ENCODE measurements at regions not wholly inside any gene's neighbourhood (a gene's known extent, or its start where the extent isn't known, plus 50 kb on each side); places are given as distances from the start of the nearest gene placed in this dataset.

DNA sequence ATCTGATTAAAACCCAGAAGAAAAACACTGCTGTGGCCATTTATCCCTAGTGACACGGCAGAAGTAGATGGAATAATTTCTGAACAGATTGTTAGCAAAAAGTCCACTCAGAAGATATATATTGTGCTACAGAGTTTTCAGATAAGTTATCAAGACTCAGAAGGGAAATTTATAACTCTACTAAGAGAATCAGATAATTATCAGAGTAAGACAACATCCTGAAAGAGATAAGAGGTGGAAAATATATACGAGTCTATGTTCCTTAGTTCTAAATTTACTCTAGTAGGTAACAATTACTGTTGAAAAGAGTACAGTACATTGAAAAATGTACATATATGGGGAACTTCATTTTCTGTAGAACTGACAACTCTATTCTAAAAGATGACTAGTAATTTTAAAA is 176.7 kb downstream of the GNAI1 start:
- no peak overlapping the region for H3K27ac ChIP-seq (ENCODE audit: low read depth in 1 of 2, low read length in 2 of 2)
- no peaks in the 10 kb centered on the region for H3K36me3 ChIP-seq (ENCODE audit: control insufficient read depth in 4 of 4, insufficient read depth in 3 of 4, low read depth in 1 of 4, low read length in 3 of 4)
- H3K9ac ChIP-seq (ENCODE audit: low read depth in 1 of 2, low read length in 2 of 2): no peak overlapping the region
- no peaks in the 10 kb centered on the region for H3K4me1 ChIP-seq (ENCODE audit: control insufficient read depth in 4 of 4, insufficient read depth in 4 of 4, low read length in 3 of 4)
- H3K27me3 ChIP-seq (ENCODE audit: control insufficient read depth in 4 of 4, insufficient read depth in 4 of 4, low read length in 3 of 4): no peaks in the 10 kb centered on the region
- TF ChIP-seq NR2F2 (IDR thresholded peaks at IDR 0.05) (no peak), GABPA (IDR thresholded peaks at IDR 0.05 in 1 of 2, conservative IDR thresholded peaks at IDR 0.05 in 1 of 2) (no peak), EGR1 (IDR thresholded peaks at IDR 0.05; ENCODE audit: low read depth in 2 of 2) (no peak), HNF4A (conservative IDR thresholded peaks at IDR 0.05) (no peak), RXRA (IDR thresholded peaks at IDR 0.05) (no peak), RAD21 (IDR thresholded peaks at IDR 0.05) (no peak), HNF4G (IDR thresholded peaks at IDR 0.05) (no peak), TAF1 (conservative IDR thresholded peaks at IDR 0.05) (no peak), FOXA2 (IDR thresholded peaks at IDR 0.05) (no peak), YY1 (IDR thresholded peaks at IDR 0.05) (no peak), FOXA1 (IDR thresholded peaks at IDR 0.05) (no peak)
- TF ChIP-seq, protein P1, sequence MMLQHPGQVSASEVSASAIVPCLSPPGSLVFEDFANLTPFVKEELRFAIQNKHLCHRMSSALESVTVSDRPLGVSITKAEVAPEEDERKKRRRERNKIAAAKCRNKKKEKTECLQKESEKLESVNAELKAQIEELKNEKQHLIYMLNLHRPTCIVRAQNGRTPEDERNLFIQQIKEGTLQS (IDR thresholded peaks at IDR 0.05): no peak
- TF ChIP-seq, protein P2, sequence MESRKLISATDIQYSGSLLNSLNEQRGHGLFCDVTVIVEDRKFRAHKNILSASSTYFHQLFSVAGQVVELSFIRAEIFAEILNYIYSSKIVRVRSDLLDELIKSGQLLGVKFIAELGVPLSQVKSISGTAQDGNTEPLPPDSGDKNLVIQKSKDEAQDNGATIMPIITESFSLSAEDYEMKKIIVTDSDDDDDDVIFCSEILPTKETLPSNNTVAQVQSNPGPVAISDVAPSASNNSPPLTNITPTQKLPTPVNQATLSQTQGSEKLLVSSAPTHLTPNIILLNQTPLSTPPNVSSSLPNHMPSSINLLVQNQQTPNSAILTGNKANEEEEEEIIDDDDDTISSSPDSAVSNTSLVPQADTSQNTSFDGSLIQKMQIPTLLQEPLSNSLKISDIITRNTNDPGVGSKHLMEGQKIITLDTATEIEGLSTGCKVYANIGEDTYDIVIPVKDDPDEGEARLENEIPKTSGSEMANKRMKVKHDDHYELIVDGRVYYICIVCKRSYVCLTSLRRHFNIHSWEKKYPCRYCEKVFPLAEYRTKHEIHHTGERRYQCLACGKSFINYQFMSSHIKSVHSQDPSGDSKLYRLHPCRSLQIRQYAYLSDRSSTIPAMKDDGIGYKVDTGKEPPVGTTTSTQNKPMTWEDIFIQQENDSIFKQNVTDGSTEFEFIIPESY (IDR thresholded peaks at IDR 0.05): no peak
- TF ChIP-seq, protein P3, sequence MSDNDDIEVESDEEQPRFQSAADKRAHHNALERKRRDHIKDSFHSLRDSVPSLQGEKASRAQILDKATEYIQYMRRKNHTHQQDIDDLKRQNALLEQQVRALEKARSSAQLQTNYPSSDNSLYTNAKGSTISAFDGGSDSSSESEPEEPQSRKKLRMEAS (IDR thresholded peaks at IDR 0.05): no peak
- TF ChIP-seq, protein P4, sequence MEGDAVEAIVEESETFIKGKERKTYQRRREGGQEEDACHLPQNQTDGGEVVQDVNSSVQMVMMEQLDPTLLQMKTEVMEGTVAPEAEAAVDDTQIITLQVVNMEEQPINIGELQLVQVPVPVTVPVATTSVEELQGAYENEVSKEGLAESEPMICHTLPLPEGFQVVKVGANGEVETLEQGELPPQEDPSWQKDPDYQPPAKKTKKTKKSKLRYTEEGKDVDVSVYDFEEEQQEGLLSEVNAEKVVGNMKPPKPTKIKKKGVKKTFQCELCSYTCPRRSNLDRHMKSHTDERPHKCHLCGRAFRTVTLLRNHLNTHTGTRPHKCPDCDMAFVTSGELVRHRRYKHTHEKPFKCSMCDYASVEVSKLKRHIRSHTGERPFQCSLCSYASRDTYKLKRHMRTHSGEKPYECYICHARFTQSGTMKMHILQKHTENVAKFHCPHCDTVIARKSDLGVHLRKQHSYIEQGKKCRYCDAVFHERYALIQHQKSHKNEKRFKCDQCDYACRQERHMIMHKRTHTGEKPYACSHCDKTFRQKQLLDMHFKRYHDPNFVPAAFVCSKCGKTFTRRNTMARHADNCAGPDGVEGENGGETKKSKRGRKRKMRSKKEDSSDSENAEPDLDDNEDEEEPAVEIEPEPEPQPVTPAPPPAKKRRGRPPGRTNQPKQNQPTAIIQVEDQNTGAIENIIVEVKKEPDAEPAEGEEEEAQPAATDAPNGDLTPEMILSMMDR (IDR thresholded peaks at IDR 0.05; ENCODE audit: low read depth, low read length, missing input control): no peak
- WGBS: 82% methylated on average over 2 of the region's 2 CpGs
- no peak for DNase-seq (ENCODE audit: low spot score)
- H3K9me3 ChIP-seq (ENCODE audit: control insufficient read depth in 4 of 4, low read length in 3 of 4): no peaks in the 10 kb centered on the region
- H3K4me3 ChIP-seq (ENCODE audit: low read depth in 1 of 3, low read length in 3 of 3): no peak overlapping the region

DNA sequence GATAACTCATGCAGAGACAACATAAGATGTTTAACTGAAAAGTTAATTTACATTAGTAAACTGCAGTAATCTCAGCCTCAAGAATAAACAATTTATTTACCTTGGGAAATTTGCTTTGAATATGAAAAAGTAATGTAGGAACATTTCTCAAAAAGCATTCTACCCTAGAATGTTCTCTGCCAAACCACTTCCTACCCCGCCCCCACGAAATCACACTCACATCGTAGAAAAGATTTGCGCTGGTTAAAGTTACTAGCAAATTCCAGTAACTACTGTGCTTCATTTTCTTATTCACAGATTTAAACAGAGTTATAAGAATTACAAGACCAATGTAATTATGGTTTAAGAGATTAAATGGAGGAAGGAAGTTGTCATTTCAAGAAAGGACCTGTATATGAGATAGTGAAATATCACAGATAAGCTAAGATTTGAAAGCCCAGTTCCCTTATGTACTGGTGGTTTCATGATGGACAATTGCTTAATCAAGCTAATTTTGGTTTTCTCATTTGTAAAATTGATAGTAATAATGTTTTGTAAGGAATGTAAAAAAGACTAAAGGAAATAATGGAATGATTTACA is 175.4 kb downstream of the GNAI1 start:
- no peaks in the 10 kb centered on the region for H3K27me3 ChIP-seq (ENCODE audit: control insufficient read depth in 4 of 4, insufficient read depth in 4 of 4, low read length in 3 of 4)
- WGBS: 80% methylated on average over 4 of the region's 4 CpGs
- no peaks in the 10 kb centered on the region for H3K36me3 ChIP-seq (ENCODE audit: control insufficient read depth in 4 of 4, insufficient read depth in 3 of 4, low read depth in 1 of 4, low read length in 3 of 4)
- no peak for DNase-seq (ENCODE audit: low spot score)
- no peak overlapping the region for H3K27ac ChIP-seq (ENCODE audit: low read depth in 1 of 2, low read length in 2 of 2)
- no peak overlapping the region for H3K9ac ChIP-seq (ENCODE audit: low read depth in 1 of 2, low read length in 2 of 2)
- H3K4me3 ChIP-seq (ENCODE audit: low read depth in 1 of 3, low read length in 3 of 3): no peak overlapping the region
- H3K9me3 ChIP-seq (ENCODE audit: control insufficient read depth in 4 of 4, low read length in 3 of 4): no peaks in the 10 kb centered on the region
- TF ChIP-seq SP1 (IDR thresholded peaks at IDR 0.05) (no peak), RXRA (IDR thresholded peaks at IDR 0.05) (no peak), GABPA (IDR thresholded peaks at IDR 0.05 in 1 of 2, conservative IDR thresholded peaks at IDR 0.05 in 1 of 2) (no peak), JUND (IDR thresholded peaks at IDR 0.05) (no peak)
- TF ChIP-seq, protein P2 (IDR thresholded peaks at IDR 0.05): no peak
- TF ChIP-seq, protein P3 (IDR thresholded peaks at IDR 0.05): no peak
- H3K4me1 ChIP-seq (ENCODE audit: control insufficient read depth in 4 of 4, insufficient read depth in 4 of 4, low read length in 3 of 4): no peaks in the 10 kb centered on the region

Data from liver (tissue), 8 donors.